H9 (cell line): ENCODE measurements at regions not wholly inside any gene's neighbourhood (a gene's known extent, or its start where the extent isn't known, plus 50 kb on each side); places are given as distances from the start of the nearest gene placed in this dataset.

Experiments used
- DNase-seq: peaks from one replicate; pipeline ENCODE4 v3.0.0-alpha.2; 2017
- H2AFZ ChIP-seq: one replicate; pipeline ENCODE4 v1.6.1; 2013; ENCODE audit warnings: mild to moderate bottlenecking, low read length, control low read depth, moderate library complexity
- H2AK5ac ChIP-seq: 2 replicates; pipeline ENCODE4 v1.6.1; 2013; ENCODE audit warnings: low read length, control low read depth, mixed read lengths; ENCODE audit not compliant: insufficient read length
- H2BK120ac ChIP-seq: one replicate; pipeline ENCODE4 v1.6.1; 2013; ENCODE audit warnings: low read depth, mild to moderate bottlenecking, low read length, control low read depth, inconsistent platforms; ENCODE audit not compliant: poor library complexity, severe bottlenecking
- H2BK12ac ChIP-seq: 2 replicates; pipeline ENCODE4 v1.6.1; 2013; ENCODE audit warnings: low read length, control low read depth, mixed read lengths, low read depth; ENCODE audit not compliant: insufficient read length
- H2BK15ac ChIP-seq: 2 replicates; pipeline ENCODE4 v1.6.1; 2013; ENCODE audit warnings: low read depth, low read length, control low read depth
- H2BK20ac ChIP-seq: one replicate; pipeline ENCODE4 v1.6.1; 2013; ENCODE audit warnings: low read depth, mild to moderate bottlenecking, low read length, control low read depth, inconsistent platforms; ENCODE audit not compliant: poor library complexity, severe bottlenecking
- H2BK5ac ChIP-seq: 2 replicates; pipeline ENCODE4 v1.6.1; 2013; ENCODE audit warnings: low read length, control low read depth, mixed read lengths; ENCODE audit not compliant: insufficient read length
- H3K14ac ChIP-seq: 2 replicates; pipeline ENCODE4 v1.6.1; 2013; ENCODE audit warnings: low read length, control low read depth; ENCODE audit not compliant: insufficient read depth
- H3K18ac ChIP-seq: 2 replicates; pipeline ENCODE4 v1.6.1; 2013; ENCODE audit warnings: low read depth, mild to moderate bottlenecking, mixed read lengths, low read length, control low read depth; ENCODE audit not compliant: insufficient read length
- H3K23ac ChIP-seq: 2 replicates; pipeline ENCODE4 v1.6.1; 2013; ENCODE audit warnings: low read length, control low read depth, mixed read lengths, low read depth; ENCODE audit not compliant: insufficient read length
- H3K23me2 ChIP-seq: 2 replicates; pipeline ENCODE4 v1.6.1; 2013; ENCODE audit warnings: low read depth, mild to moderate bottlenecking, mixed read lengths, low read length, control low read depth; ENCODE audit not compliant: insufficient read length, poor library complexity, severe bottlenecking
- H3K27ac ChIP-seq: 2 replicates; pipeline ENCODE4 v1.5.1; 2013; ENCODE audit warnings: low read length, control low read depth, mixed read lengths, low read depth; ENCODE audit not compliant: insufficient read length
- H3K27me3 ChIP-seq: 2 replicates; pipeline ENCODE4 v1.6.1; 2013; ENCODE audit warnings: low read length, control low read depth, inconsistent platforms; ENCODE audit not compliant: insufficient read depth
- H3K4ac ChIP-seq: 2 replicates; pipeline ENCODE4 v1.6.1; 2013; ENCODE audit warnings: low read depth, mild to moderate bottlenecking, control low read depth, inconsistent platforms, low read length, moderate library complexity
- H3K4me1 ChIP-seq: 2 replicates; pipeline ENCODE4 v1.6.1; 2013; ENCODE audit warnings: low read length, control low read depth, inconsistent platforms; ENCODE audit not compliant: insufficient read depth
- H3K4me2 ChIP-seq: 2 replicates; pipeline ENCODE4 v1.6.1; 2013; ENCODE audit warnings: low read length, control low read depth, mixed read lengths; ENCODE audit not compliant: insufficient read length, insufficient read depth
- H3K56ac ChIP-seq: 2 replicates; pipeline ENCODE4 v1.6.1; 2013; ENCODE audit warnings: low read depth, mild to moderate bottlenecking, mixed read lengths, low read length, control low read depth; ENCODE audit not compliant: insufficient read length
- H3K79me1 ChIP-seq: 2 replicates; pipeline ENCODE4 v1.6.1; 2013; ENCODE audit warnings: low read depth, mild to moderate bottlenecking, moderate library complexity, low read length, control low read depth, inconsistent platforms; ENCODE audit not compliant: insufficient read depth, poor library complexity, severe bottlenecking
- H3K79me2 ChIP-seq: 2 replicates; pipeline ENCODE4 v1.6.1; 2013; ENCODE audit warnings: low read length, control low read depth, inconsistent platforms; ENCODE audit not compliant: insufficient read depth
- H3K9ac ChIP-seq: 2 replicates; pipeline ENCODE4 v1.6.1; 2013; ENCODE audit warnings: low read length, control low read depth, mixed read lengths; ENCODE audit not compliant: insufficient read length; ENCODE audit errors: extremely low read depth
- H3K9me3 ChIP-seq: one replicate; pipeline ENCODE4 v1.6.1; 2013; ENCODE audit warnings: low read depth, low read length, inconsistent platforms; ENCODE audit not compliant: control insufficient read depth
- H3T11ph ChIP-seq: one replicate; pipeline ENCODE4 v1.6.1; 2013; ENCODE audit warnings: mild to moderate bottlenecking, low read length, control low read depth, inconsistent platforms
- H4K20me1 ChIP-seq: one replicate; pipeline ENCODE4 v1.6.1; 2013; ENCODE audit not compliant: control insufficient read depth, insufficient read length, insufficient read depth
- H4K5ac ChIP-seq: 2 replicates; pipeline ENCODE4 v1.6.1; 2013; ENCODE audit warnings: low read depth, mild to moderate bottlenecking, mixed read lengths, low read length, control low read depth; ENCODE audit not compliant: insufficient read length
- H4K8ac ChIP-seq: replicated peaks from 2 replicates; pipeline ENCODE4 v1.6.1; 2013; ENCODE audit warnings: low read length, control low read depth, mixed read lengths, low read depth; ENCODE audit not compliant: insufficient read length
- H4K91ac ChIP-seq: 2 replicates; pipeline ENCODE4 v1.6.1; 2013; ENCODE audit warnings: low read depth, mild to moderate bottlenecking, moderate library complexity, mixed read lengths, low read length, control low read depth; ENCODE audit not compliant: insufficient read length
- H3K27ac Mint-ChIP-seq, 3 experiments: 2 replicates in 2 of 3; 3 replicates in 1 of 3; pipeline ENCODE4 v1.8.0; 2020 to 2021; ENCODE audit warnings: mixed read lengths in 3 of 3, mild to moderate bottlenecking in 1 of 3, moderate library complexity in 1 of 3
- H3K27me3 Mint-ChIP-seq: 2 replicates; pipeline ENCODE4 v1.8.0; 2021; ENCODE audit warnings: low read depth, mild to moderate bottlenecking, moderate library complexity, mixed read lengths
- H3K36me3 Mint-ChIP-seq, 3 experiments: 2 replicates in 2 of 3; 3 replicates in 1 of 3; pipeline ENCODE4 v1.8.0; 2020 to 2021; ENCODE audit warnings: low read depth in 3 of 3, mixed read lengths in 3 of 3; ENCODE audit not compliant: insufficient read depth in 1 of 3
- H3K4me1 Mint-ChIP-seq, 2 experiments: 2 replicates each; pipeline ENCODE4 v1.8.0; 2020; ENCODE audit warnings: mixed read lengths in 2 of 2
- H3K4me3 Mint-ChIP-seq, 2 experiments: 2 replicates in 1 of 2; 3 replicates in 1 of 2; pipeline ENCODE4 v1.8.0; 2020 to 2021; ENCODE audit warnings: mild to moderate bottlenecking in 2 of 2, mixed read lengths in 2 of 2, moderate library complexity in 1 of 2
- H3K9me3 Mint-ChIP-seq, 2 experiments: 2 replicates in 1 of 2; 3 replicates in 1 of 2; pipeline ENCODE4 v1.8.0; 2020; ENCODE audit warnings: mild to moderate bottlenecking in 2 of 2, mixed read lengths in 2 of 2, moderate library complexity in 1 of 2
- CTCF ChIP-seq: fragments of 200-600 bp; sonication (generic); conservative IDR thresholded peaks from 3 replicates; pipeline ENCODE4 v1.8.0; 2021; ENCODE audit warnings: antibody characterized with exemption, mild to moderate bottlenecking
- WGBS: extraction: QIAGEN DNeasy Blood & Tissue Kit; methylation state at CpG from one replicate; pipeline ENCODE4 v1.1.7; 2013; ENCODE audit warnings: missing lambda C conversion rate, low lambda C conversion rate, mixed read lengths; ENCODE audit not compliant: insufficient read length; ENCODE audit errors: extremely low coverage; 5-methylcytosine and 5-hydroxymethylcytosine counted together

- Histone ChIP-seq H2BK12ac (no peak overlapping the region), H2BK120ac (no peak overlapping the region), H3K4ac (no peak overlapping the region), H3K23ac (no peak overlapping the region), H4K5ac (no peak overlapping the region), H4K20me1 (no peaks in the 10 kb centered on the region), H3K4me1 (0 out of 2 replicates have a peak, but pooled peaks cover 2% of the 10 kb centered on the region), H3K79me2 (no peaks in the 10 kb centered on the region), H3K27ac (no peak overlapping the region), H2BK20ac (no peak overlapping the region), H4K8ac (no peak overlapping the region), H4K91ac (no peak overlapping the region), H2BK15ac (no peak overlapping the region), H3K56ac (no peak overlapping the region), H3K14ac (no peak overlapping the region), H3K27me3 (no peaks in the 10 kb centered on the region), H3K79me1 (no peaks in the 10 kb centered on the region), H3K9me3 (no peaks in the 10 kb centered on the region), H3K9ac (no peak overlapping the region), H2AK5ac (no peak overlapping the region), H3K23me2 (no peaks in the 10 kb centered on the region), H3T11ph (no peak overlapping the region), H2BK5ac (no peak overlapping the region), H2AFZ (peak overlapping the region; percentile 62), H3K4me2 (no peak overlapping the region), H3K18ac (no peak overlapping the region)
- Mint-ChIP-seq H3K4me3 (no peak overlapping the region), H3K9me3 (no peaks in the 10 kb centered on the region), H3K27ac (no peak overlapping the region), H3K27me3 (peaks cover 2% of the 10 kb centered on the region; the same call in 1 of the 2 replicates), H3K36me3 (no peaks in the 10 kb centered on the region; a peak in 1 of 7 replicates), H3K4me1 (no peaks in the 10 kb centered on the region)
- WGBS, result no CpG with 5 or more reads among the region's 10 CpGs
- DNase-seq, result no peak
- peak; percentile 39; the same call in 2 of the 3 replicates for TF ChIP-seq CTCF
Measured at GRCh38 chr6:80543598-80544222, 437.2 kb downstream of the BCKDHB start.
